ENCODE measurements at regions not wholly inside any gene's neighbourhood (a gene's known extent, or its start where the extent isn't known, plus 50 kb on each side); places are given as distances from the start of the nearest gene placed in this dataset.

GRCh38 chr5:43926923-43927322 lies 323.9 kb downstream of the NNT start:
- no peaks in the 10 kb centered on the region for H3K4me1 ChIP-seq (ENCODE audit: control insufficient read depth in 1 of 2, insufficient read depth in 2 of 2, low read depth in 1 of 2, low read length in 1 of 2)
- H3K9me3 ChIP-seq: no peaks in the 10 kb centered on the region
- H3K4me2 ChIP-seq: no peak overlapping the region
- TF ChIP-seq PBX3 (IDR thresholded peaks at IDR 0.05): no peak
- TF ChIP-seq POLR2AphosphoS5 (IDR thresholded peaks at IDR 0.05; ENCODE audit: low read depth, low read length): no peak
- no peak for TF ChIP-seq FOXJ3 (CRISPR knock-in tag; IDR thresholded peaks at IDR 0.05)
- no peak for TF ChIP-seq NRF1 (IDR thresholded peaks at IDR 0.05; ENCODE audit: low read depth, low read length)
- no peak for TF ChIP-seq TCF12 (IDR thresholded peaks at IDR 0.05)
- no peak for TF ChIP-seq MEF2A (IDR thresholded peaks at IDR 0.05; ENCODE audit: borderline replicate concordance, low read depth)
- no peak for TF ChIP-seq JUND (IDR thresholded peaks at IDR 0.05)
- no peak for TF ChIP-seq TEAD4 (IDR thresholded peaks at IDR 0.05; ENCODE audit: borderline replicate concordance, insufficient read depth)
- no peak for TF ChIP-seq RCOR1 (IDR thresholded peaks at IDR 0.05; ENCODE audit: low read length)
- TF ChIP-seq USF2 (IDR thresholded peaks at IDR 0.05; ENCODE audit: borderline replicate concordance, low read depth, low read length): no peak
- TF ChIP-seq YY1 (IDR thresholded peaks at IDR 0.05; ENCODE audit: low read depth): no peak
- no peak for TF ChIP-seq USF1 (IDR thresholded peaks at IDR 0.05; ENCODE audit: borderline replicate concordance, low read depth)
- no peak for TF ChIP-seq RAD21 (IDR thresholded peaks at IDR 0.05; ENCODE audit: low read length)
- no peak for TF ChIP-seq CTCF (IDR thresholded peaks at IDR 0.05)
- no peak for TF ChIP-seq RFX5 (IDR thresholded peaks at IDR 0.05; ENCODE audit: low read length)
- no peak for TF ChIP-seq EZH2phosphoT487 (IDR thresholded peaks at IDR 0.05; ENCODE audit: borderline replicate concordance, low read depth)
- TF ChIP-seq TAF1 (IDR thresholded peaks at IDR 0.05; ENCODE audit: borderline replicate concordance, low read depth, low read length): no peak
- TF ChIP-seq SIN3A (IDR thresholded peaks at IDR 0.05; ENCODE audit: borderline replicate concordance, low read depth, low read length): no peak
- no peak for TF ChIP-seq RXRA (IDR thresholded peaks at IDR 0.05; ENCODE audit: borderline replicate concordance, low read depth)
- no peak overlapping the region for H3K9ac ChIP-seq
- 11% methylated on average over 2 of the region's 2 CpGs for WGBS (ENCODE audit: low lambda C conversion rate)
- H2AFZ ChIP-seq (ENCODE audit: low read depth): no peak overlapping the region
- ChIA-PET POLR2A (no interaction called here), CTCF (no interaction called here)
- H3K9me2 ChIP-seq: no peaks in the 10 kb centered on the region
- DNase-seq: no peak
- no peaks in the 10 kb centered on the region for H3F3A ChIP-seq (replicated peaks; ENCODE audit: insufficient read depth)
- H3K36me3 ChIP-seq (replicated peaks in 1 of 2; ENCODE audit: control insufficient read depth in 1 of 2, insufficient read depth in 2 of 2, low read length in 1 of 2): no peaks in the 10 kb centered on the region
- no peaks in the 10 kb centered on the region for H4K20me1 ChIP-seq (ENCODE audit: insufficient read depth)
- no peaks in the 10 kb centered on the region for H3K79me2 ChIP-seq (ENCODE audit: insufficient read depth)
- no peak overlapping the region for H3K27ac ChIP-seq (ENCODE audit: low read depth in 2 of 2, low read length in 1 of 2)
- H3K27me3 ChIP-seq (ENCODE audit: insufficient read depth): no peaks in the 10 kb centered on the region
- H3K4me3 ChIP-seq (ENCODE audit: low read depth in 2 of 2, low read length in 1 of 2): no peak overlapping the region

Data from SK-N-SH (cell line).